GM23338 (cell line): ENCODE measurements at regions not wholly inside any gene's neighbourhood (a gene's known extent, or its start where the extent isn't known, plus 50 kb on each side); places are given as distances from the start of the nearest gene placed in this dataset.

Experiments
- ATAC-seq: fragments of 200-7000 bp; cut with Tn5 transposase; 3 replicates; pipeline ENCODE4 v1.9.1; 2020
- DNase-seq: peaks from one replicate; pipeline ENCODE4 v3.0.0-alpha.2; 2015; ENCODE audit warnings: low spot score
- H2AFZ ChIP-seq: fragments of 200-600 bp; sonication (generic); 2 replicates; pipeline ENCODE4 v1.8.0; 2016; ENCODE audit warnings: antibody characterized with exemption, mild to moderate bottlenecking, moderate library complexity
- H3F3A ChIP-seq: fragments of 200-600 bp; sonication (generic); replicated peaks from 2 replicates; pipeline ENCODE4 v1.8.0; 2017; ENCODE audit warnings: antibody characterized with exemption, mixed run types, low read depth
- H3K27ac ChIP-seq: fragments of 200-600 bp; sonication (generic); 2 replicates; pipeline ENCODE4 v1.6.1; 2016; ENCODE audit warnings: low read depth
- H3K27me3 ChIP-seq: fragments of 200-600 bp; sonication (generic); 2 replicates; pipeline ENCODE4 v1.8.0; 2016; ENCODE audit warnings: mild to moderate bottlenecking, mixed run types, moderate library complexity; ENCODE audit not compliant: insufficient read depth
- H3K36me3 ChIP-seq: fragments of 200-600 bp; sonication (generic); 2 replicates; pipeline ENCODE4 v1.8.0; 2016; ENCODE audit warnings: mild to moderate bottlenecking; ENCODE audit not compliant: insufficient read depth
- H3K4me1 ChIP-seq: fragments of 200-600 bp; sonication (generic); 2 replicates; pipeline ENCODE4 v1.8.0; 2016; ENCODE audit warnings: mild to moderate bottlenecking, moderate library complexity; ENCODE audit not compliant: insufficient read depth
- H3K4me2 ChIP-seq: fragments of 200-600 bp; sonication (generic); 2 replicates; pipeline ENCODE4 v1.7.1; 2017; ENCODE audit warnings: mixed run types
- H3K4me3 ChIP-seq: fragments of 200-600 bp; sonication (generic); 2 replicates; pipeline ENCODE4 v1.6.1; 2016; ENCODE audit warnings: mixed run types
- H3K79me2 ChIP-seq: fragments of 200-600 bp; sonication (generic); replicated peaks from 2 replicates; pipeline ENCODE4 v1.8.0; 2017; ENCODE audit warnings: mild to moderate bottlenecking; ENCODE audit not compliant: insufficient read depth
- H3K9me2 ChIP-seq: fragments of 200-600 bp; sonication (generic); 2 replicates; pipeline ENCODE4 v1.8.0; 2017; ENCODE audit not compliant: insufficient read depth
- H4K20me1 ChIP-seq: fragments of 200-600 bp; sonication (generic); replicated peaks from 2 replicates; pipeline ENCODE4 v1.8.0; 2017; ENCODE audit warnings: mild to moderate bottlenecking; ENCODE audit not compliant: insufficient read depth
- H3K27ac Mint-ChIP-seq: 2 replicates; pipeline ENCODE4 v1.8.0; 2020; ENCODE audit warnings: inconsistent platforms, mild to moderate bottlenecking, moderate library complexity, mixed read lengths
- H3K27me3 Mint-ChIP-seq: 3 replicates; pipeline ENCODE4 v1.8.0; 2022; ENCODE audit warnings: low read depth, mild to moderate bottlenecking, moderate library complexity, mixed read lengths, inconsistent platforms; ENCODE audit not compliant: insufficient read depth, poor library complexity
- H3K36me3 Mint-ChIP-seq: 3 replicates; pipeline ENCODE4 v1.8.0; 2021; ENCODE audit warnings: low read depth, mild to moderate bottlenecking, inconsistent platforms, moderate library complexity, mixed read lengths
- H3K4me1 Mint-ChIP-seq: 3 replicates; pipeline ENCODE4 v1.8.0; 2020; ENCODE audit warnings: mild to moderate bottlenecking, inconsistent platforms, mixed read lengths
- H3K4me3 Mint-ChIP-seq: 3 replicates; pipeline ENCODE4 v1.8.0; 2021; ENCODE audit warnings: moderate library complexity, mild to moderate bottlenecking, inconsistent platforms, mixed read lengths
- H3K9me3 Mint-ChIP-seq: 3 replicates; pipeline ENCODE4 v1.8.0; 2020; ENCODE audit warnings: moderate library complexity, mild to moderate bottlenecking, inconsistent platforms, mixed read lengths
- CREB1 ChIP-seq: fragments of 250-450 bp; sonication (Bioruptor Pico); IDR thresholded peaks from 2 replicates; pipeline ENCODE4 v1.5.0; 2020; ENCODE audit warnings: low read depth, mild to moderate bottlenecking, moderate library complexity
- EZH2 ChIP-seq: fragments of 200-600 bp; sonication (generic); IDR thresholded peaks from one replicate; pipeline ENCODE4 v1.8.0; 2017; ENCODE audit warnings: antibody characterized with exemption, mild to moderate bottlenecking, low read depth; ENCODE audit not compliant: unreplicated experiment
- EZH2phosphoT487 ChIP-seq: fragments of 200-600 bp; sonication (generic); IDR thresholded peaks from one replicate; pipeline ENCODE4 v1.8.1; 2018; ENCODE audit warnings: antibody characterized with exemption; ENCODE audit not compliant: unreplicated experiment
- JUNB ChIP-seq: IDR thresholded peaks from one replicate; pipeline ENCODE4 v1.6.1; 2016; ENCODE audit warnings: antibody characterized with exemption; ENCODE audit not compliant: unreplicated experiment
- NANOG ChIP-seq: IDR thresholded peaks from 2 replicates; pipeline ENCODE4 v1.6.1; 2016; ENCODE audit warnings: antibody characterized with exemption, borderline replicate concordance
- POLR2AphosphoS5 ChIP-seq: IDR thresholded peaks from 2 replicates; pipeline ENCODE4 v1.6.1; 2016; ENCODE audit warnings: antibody characterized with exemption, low read depth
- STAT1 ChIP-seq: IDR thresholded peaks from one replicate; pipeline ENCODE4 v1.6.1; 2016; ENCODE audit warnings: antibody characterized with exemption; ENCODE audit not compliant: unreplicated experiment
- TF ChIP-seq, protein P1 (sequence below): IDR thresholded peaks from one replicate; pipeline ENCODE4 v1.6.1; 2018; ENCODE audit warnings: antibody characterized with exemption; ENCODE audit not compliant: unreplicated experiment
- TF ChIP-seq, protein P2 (sequence below), 2 experiments: fragments of 200-600 bp in 1 of 2; sonication (generic) in 1 of 2; conservative IDR thresholded peaks; 2 replicates each; pipeline versions ENCODE4 v1.5.1 to v1.6.1; 2016 to 2017; ENCODE audit warnings: antibody characterized with exemption in 2 of 2, low read depth in 2 of 2, mild to moderate bottlenecking in 2 of 2, moderate library complexity in 1 of 2

- TF ChIP-seq, protein P1, sequence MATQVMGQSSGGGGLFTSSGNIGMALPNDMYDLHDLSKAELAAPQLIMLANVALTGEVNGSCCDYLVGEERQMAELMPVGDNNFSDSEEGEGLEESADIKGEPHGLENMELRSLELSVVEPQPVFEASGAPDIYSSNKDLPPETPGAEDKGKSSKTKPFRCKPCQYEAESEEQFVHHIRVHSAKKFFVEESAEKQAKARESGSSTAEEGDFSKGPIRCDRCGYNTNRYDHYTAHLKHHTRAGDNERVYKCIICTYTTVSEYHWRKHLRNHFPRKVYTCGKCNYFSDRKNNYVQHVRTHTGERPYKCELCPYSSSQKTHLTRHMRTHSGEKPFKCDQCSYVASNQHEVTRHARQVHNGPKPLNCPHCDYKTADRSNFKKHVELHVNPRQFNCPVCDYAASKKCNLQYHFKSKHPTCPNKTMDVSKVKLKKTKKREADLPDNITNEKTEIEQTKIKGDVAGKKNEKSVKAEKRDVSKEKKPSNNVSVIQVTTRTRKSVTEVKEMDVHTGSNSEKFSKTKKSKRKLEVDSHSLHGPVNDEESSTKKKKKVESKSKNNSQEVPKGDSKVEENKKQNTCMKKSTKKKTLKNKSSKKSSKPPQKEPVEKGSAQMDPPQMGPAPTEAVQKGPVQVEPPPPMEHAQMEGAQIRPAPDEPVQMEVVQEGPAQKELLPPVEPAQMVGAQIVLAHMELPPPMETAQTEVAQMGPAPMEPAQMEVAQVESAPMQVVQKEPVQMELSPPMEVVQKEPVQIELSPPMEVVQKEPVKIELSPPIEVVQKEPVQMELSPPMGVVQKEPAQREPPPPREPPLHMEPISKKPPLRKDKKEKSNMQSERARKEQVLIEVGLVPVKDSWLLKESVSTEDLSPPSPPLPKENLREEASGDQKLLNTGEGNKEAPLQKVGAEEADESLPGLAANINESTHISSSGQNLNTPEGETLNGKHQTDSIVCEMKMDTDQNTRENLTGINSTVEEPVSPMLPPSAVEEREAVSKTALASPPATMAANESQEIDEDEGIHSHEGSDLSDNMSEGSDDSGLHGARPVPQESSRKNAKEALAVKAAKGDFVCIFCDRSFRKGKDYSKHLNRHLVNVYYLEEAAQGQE, result no peak
- no peak for TF ChIP-seq STAT1
- no peak for TF ChIP-seq EZH2
- TF ChIP-seq, protein P2, sequence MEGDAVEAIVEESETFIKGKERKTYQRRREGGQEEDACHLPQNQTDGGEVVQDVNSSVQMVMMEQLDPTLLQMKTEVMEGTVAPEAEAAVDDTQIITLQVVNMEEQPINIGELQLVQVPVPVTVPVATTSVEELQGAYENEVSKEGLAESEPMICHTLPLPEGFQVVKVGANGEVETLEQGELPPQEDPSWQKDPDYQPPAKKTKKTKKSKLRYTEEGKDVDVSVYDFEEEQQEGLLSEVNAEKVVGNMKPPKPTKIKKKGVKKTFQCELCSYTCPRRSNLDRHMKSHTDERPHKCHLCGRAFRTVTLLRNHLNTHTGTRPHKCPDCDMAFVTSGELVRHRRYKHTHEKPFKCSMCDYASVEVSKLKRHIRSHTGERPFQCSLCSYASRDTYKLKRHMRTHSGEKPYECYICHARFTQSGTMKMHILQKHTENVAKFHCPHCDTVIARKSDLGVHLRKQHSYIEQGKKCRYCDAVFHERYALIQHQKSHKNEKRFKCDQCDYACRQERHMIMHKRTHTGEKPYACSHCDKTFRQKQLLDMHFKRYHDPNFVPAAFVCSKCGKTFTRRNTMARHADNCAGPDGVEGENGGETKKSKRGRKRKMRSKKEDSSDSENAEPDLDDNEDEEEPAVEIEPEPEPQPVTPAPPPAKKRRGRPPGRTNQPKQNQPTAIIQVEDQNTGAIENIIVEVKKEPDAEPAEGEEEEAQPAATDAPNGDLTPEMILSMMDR (conservative IDR thresholded peaks at IDR 0.05; ENCODE audit: low read depth in 2 of 2), result no peak
- TF ChIP-seq NANOG, result no peak
- TF ChIP-seq EZH2phosphoT487, result no peak
- TF ChIP-seq CREB1 (CRISPR knock-in tag), result no peak
These were observed 59.4 kb upstream of the VGLL4 start (continued) for GRCh38 chr3:11703146-11703545.

DNA sequence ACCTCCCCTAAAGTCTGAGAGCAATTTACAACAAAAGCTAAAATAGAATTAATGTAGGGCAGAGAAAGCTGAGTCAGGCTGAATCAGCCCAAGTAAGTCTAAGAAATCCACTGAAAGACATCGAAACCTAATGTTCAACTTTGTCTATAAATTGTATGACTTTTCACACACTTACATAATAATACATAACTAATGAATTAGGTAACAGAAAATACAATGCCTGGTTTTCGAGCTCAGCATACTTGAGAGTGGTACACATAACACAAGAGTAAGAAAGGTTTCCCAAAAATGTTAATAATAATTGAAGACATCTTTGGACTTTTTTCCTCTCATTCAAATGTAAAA is 55.3 kb upstream of the VGLL4 start:
- Histone ChIP-seq H3F3A (no peaks in the 10 kb centered on the region), H3K4me2 (no peak overlapping the region), H2AFZ (no peak overlapping the region), H3K4me1 (peaks cover 12% of the 10 kb centered on the region), H4K20me1 (no peaks in the 10 kb centered on the region; the same call in 1 of the 2 replicates), H3K9me2 (no peaks in the 10 kb centered on the region), H3K36me3 (no peaks in the 10 kb centered on the region; the same call in 1 of the 2 replicates), H3K79me2 (no peaks in the 10 kb centered on the region; the same call in 1 of the 2 replicates), H3K4me3 (no peak overlapping the region), H3K27me3 (no peaks in the 10 kb centered on the region), H3K27ac (no peak overlapping the region)
- peaks cover 9% of the 10 kb centered on the region; the same call in 2 of the 3 replicates for H3K4me1 Mint-ChIP-seq
- no peaks in the 10 kb centered on the region for H3K9me3 Mint-ChIP-seq
- no peak for ATAC-seq
- H3K27ac Mint-ChIP-seq, result no peak overlapping the region
- peaks cover 3% of the 10 kb centered on the region for H3K27me3 Mint-ChIP-seq
- DNase-seq, result no peak
- no peak overlapping the region for H3K4me3 Mint-ChIP-seq
- TF ChIP-seq JUNB (no peak), POLR2AphosphoS5 (no peak), CREB1 (CRISPR knock-in tag) (no peak), STAT1 (no peak), EZH2 (no peak), NANOG (no peak)
- TF ChIP-seq, protein P2 (conservative IDR thresholded peaks at IDR 0.05; ENCODE audit: low read depth in 2 of 2), result no peak
- TF ChIP-seq, protein P1, result no peak
- H3K36me3 Mint-ChIP-seq, result no peaks in the 10 kb centered on the region
